SU-DHL-6 (cell line): ENCODE measurements at regions not wholly inside any gene's neighbourhood (a gene's known extent, or its start where the extent isn't known, plus 50 kb on each side); places are given as distances from the start of the nearest gene placed in this dataset.

Experiments used
- EZH2phosphoT487 ChIP-seq: fragments of 200-600 bp; sonication (generic), shearing (Covaris generic); conservative IDR thresholded peaks from 2 replicates; pipeline ENCODE4 v1.6.1; 2018; ENCODE audit warnings: mild to moderate bottlenecking, antibody characterized with exemption, low read length, moderate library complexity, mixed read lengths
- TF ChIP-seq, protein P1 (sequence below): fragments of 200-600 bp; sonication (generic); IDR thresholded peaks from one replicate; pipeline ENCODE4 v1.5.1; 2017; ENCODE audit warnings: antibody characterized with exemption, mild to moderate bottlenecking, low read length, moderate library complexity; ENCODE audit not compliant: insufficient read depth, poor library complexity, severe bottlenecking

DNA sequence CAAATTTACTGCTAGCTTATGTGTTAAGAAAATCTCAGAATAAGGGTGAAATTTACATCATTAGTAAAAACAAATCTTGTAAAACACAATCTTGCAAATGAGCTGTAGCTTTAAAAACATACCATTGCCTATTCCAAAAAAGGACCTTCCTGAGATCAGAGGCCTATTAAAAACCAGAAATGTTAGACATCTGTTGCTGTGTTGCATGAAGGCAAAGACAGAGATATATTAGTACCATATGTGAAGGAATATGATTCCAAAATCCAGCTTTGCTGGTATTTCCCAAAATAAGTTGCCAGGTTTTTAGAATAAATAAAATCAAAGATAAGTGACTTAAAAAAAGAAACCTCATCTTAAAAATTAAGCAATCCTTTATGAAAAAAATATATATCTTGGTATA is 504.1 kb upstream of the CDIN1 start:
- TF ChIP-seq, protein P1, sequence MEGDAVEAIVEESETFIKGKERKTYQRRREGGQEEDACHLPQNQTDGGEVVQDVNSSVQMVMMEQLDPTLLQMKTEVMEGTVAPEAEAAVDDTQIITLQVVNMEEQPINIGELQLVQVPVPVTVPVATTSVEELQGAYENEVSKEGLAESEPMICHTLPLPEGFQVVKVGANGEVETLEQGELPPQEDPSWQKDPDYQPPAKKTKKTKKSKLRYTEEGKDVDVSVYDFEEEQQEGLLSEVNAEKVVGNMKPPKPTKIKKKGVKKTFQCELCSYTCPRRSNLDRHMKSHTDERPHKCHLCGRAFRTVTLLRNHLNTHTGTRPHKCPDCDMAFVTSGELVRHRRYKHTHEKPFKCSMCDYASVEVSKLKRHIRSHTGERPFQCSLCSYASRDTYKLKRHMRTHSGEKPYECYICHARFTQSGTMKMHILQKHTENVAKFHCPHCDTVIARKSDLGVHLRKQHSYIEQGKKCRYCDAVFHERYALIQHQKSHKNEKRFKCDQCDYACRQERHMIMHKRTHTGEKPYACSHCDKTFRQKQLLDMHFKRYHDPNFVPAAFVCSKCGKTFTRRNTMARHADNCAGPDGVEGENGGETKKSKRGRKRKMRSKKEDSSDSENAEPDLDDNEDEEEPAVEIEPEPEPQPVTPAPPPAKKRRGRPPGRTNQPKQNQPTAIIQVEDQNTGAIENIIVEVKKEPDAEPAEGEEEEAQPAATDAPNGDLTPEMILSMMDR, result no peak
- TF ChIP-seq EZH2phosphoT487, result no peak
